ENCODE measurements at regions not wholly inside any gene's neighbourhood (a gene's known extent, or its start where the extent isn't known, plus 50 kb on each side); places are given as distances from the start of the nearest gene placed in this dataset.

- TF ChIP-seq CTCF (IDR thresholded peaks at IDR 0.05) (no peak), EP300 (IDR thresholded peaks at IDR 0.05) (no peak), POLR2A (IDR thresholded peaks at IDR 0.05) (no peak)
Observed at GRCh38 chr18:11288401-11288800, 139.0 kb upstream of the PIEZO2 start.

Measured in ovary (tissue), 3 donors.